ENCODE measurements at regions not wholly inside any gene's neighbourhood (a gene's known extent, or its start where the extent isn't known, plus 50 kb on each side); places are given as distances from the start of the nearest gene placed in this dataset.
A peak's percentile ranks its signal among the peaks of the same experiment; 100 is the strongest.
"Not testable (repeated sequence)": the region's sequence is repeated elsewhere in the genome, so short reads cannot be mapped to it uniquely, and the experiment has no call there.

GRCh38 chr19:30684613-30685012 lies 312.4 kb downstream of the ZNF536 start:
- H3K27me3 ChIP-seq = no peaks in the 10 kb centered on the region
- H3K4me1 ChIP-seq = peaks cover 0 to 50% (median 1%) of the 10 kb centered on the region in 4 donors
- H3K9me3 ChIP-seq = no peaks in the 10 kb centered on the region
- no peak for TF ChIP-seq POLR2A (IDR thresholded peaks at IDR 0.05)
- no peak for TF ChIP-seq CTCF (IDR thresholded peaks at IDR 0.05)
- TF ChIP-seq EP300 (IDR thresholded peaks at IDR 0.05) = no peak
- DNase-seq (ENCODE audit: low spot score in 2 of 2) = no peak
- H3K4me3 ChIP-seq = no peak overlapping the region
- 77 to 79% methylated on average over 10 of the region's 10 CpGs for WGBS, 2 donors
- no peak overlapping the region for H3K27ac ChIP-seq
- H3K36me3 ChIP-seq = no peaks in the 10 kb centered on the region

- H3K4me1 ChIP-seq = peaks cover 0 to 43% (median 1%) of the 10 kb centered on the region in 4 donors
- peak; percentile 82 to 94 (median 90) for TF ChIP-seq CTCF (IDR thresholded peaks at IDR 0.05)
- no peak for TF ChIP-seq POLR2A (IDR thresholded peaks at IDR 0.05)
- TF ChIP-seq EP300 (IDR thresholded peaks at IDR 0.05) = peak in 1 of 2 donors; percentile 83
- peak overlapping the region in 1 of 4 donors; percentile 63 for H3K27ac ChIP-seq
- no peaks in the 10 kb centered on the region for H3K9me3 ChIP-seq
- DNase-seq (ENCODE audit: low spot score in 2 of 2) = peak; percentile 74 to 91
- H3K27me3 ChIP-seq = no peaks in the 10 kb centered on the region
- no peak overlapping the region for H3K4me3 ChIP-seq
- no peaks in the 10 kb centered on the region for H3K36me3 ChIP-seq
- WGBS, 2 donors = 6% methylated on average over 13 of the region's 13 CpGs
These were observed 310.9 kb downstream of the ZNF536 start for GRCh38 chr19:30682999-30683536.

- Histone ChIP-seq H3K9me3 (no peaks in the 10 kb centered on the region), H3K36me3 (no peaks in the 10 kb centered on the region), H3K27ac (peak overlapping the region in 2 of 4 donors; percentile 55 to 63), H3K4me3 (no peak overlapping the region), H3K4me1 (peaks cover 0 to 37% (median 1%) of the 10 kb centered on the region in 4 donors), H3K27me3 (no peaks in the 10 kb centered on the region)
- 46 to 49% methylated on average over 27 of the region's 27 CpGs for WGBS, 2 donors
- DNase-seq (ENCODE audit: low spot score in 2 of 2) = no peak
- no peak for TF ChIP-seq CTCF (IDR thresholded peaks at IDR 0.05)
- TF ChIP-seq POLR2A (IDR thresholded peaks at IDR 0.05) = no peak
- TF ChIP-seq EP300 (IDR thresholded peaks at IDR 0.05) = no peak
These were observed 310.2 kb downstream of the ZNF536 start for GRCh38 chr19:30682146-30682998.

- Histone ChIP-seq H3K27me3 (no peaks in the 10 kb centered on the region), H3K4me1 (peaks cover 0 to 28% (median 1%) of the 10 kb centered on the region in 4 donors), H3K9me3 (no peaks in the 10 kb centered on the region), H3K27ac (no peak overlapping the region), H3K36me3 (no peaks in the 10 kb centered on the region), H3K4me3 (no peak overlapping the region)
- no peak for DNase-seq (ENCODE audit: low spot score in 2 of 2)
- TF ChIP-seq CTCF (IDR thresholded peaks at IDR 0.05) (no peak), POLR2A (IDR thresholded peaks at IDR 0.05) (no peak), EP300 (IDR thresholded peaks at IDR 0.05) (no peak)
- WGBS, 2 donors = 74 to 80% methylated on average over 19 of the region's 19 CpGs
These were observed 309.2 kb downstream of the ZNF536 start for GRCh38 chr19:30681162-30682100.

- H3K4me1 ChIP-seq = peaks cover 0 to 25% (median 1%) of the 10 kb centered on the region in 4 donors
- not testable (repeated sequence) for H3K9me3 ChIP-seq; H3K27me3 ChIP-seq; H3K36me3 ChIP-seq; H3K4me3 ChIP-seq; DNase-seq (ENCODE audit: low spot score in 2 of 2); H3K27ac ChIP-seq
- WGBS, 2 donors = 85 to 95% methylated on average over 3 of the region's 3 CpGs
These were observed 308.2 kb downstream of the ZNF536 start for GRCh38 chr19:30680399-30680798.

Data from tibial nerve (tissue), 4 donors.